Stomach (tissue), 8 donors: ENCODE measurements at regions not wholly inside any gene's neighbourhood (a gene's known extent, or its start where the extent isn't known, plus 50 kb on each side); places are given as distances from the start of the nearest gene placed in this dataset.

Experiments used
- DNase-seq, 2 donors: peaks; one replicate each; pipeline versions ENCODE4 v3.0.0 to v3.0.0-alpha.2; 2013 to 2019
- H3K27ac ChIP-seq, 5 donors: fragments of 200-600 bp in 4 of 5; sonication (generic) in 4 of 5; one replicate each; pipeline ENCODE4 v1.5.1; 2013 to 2019; ENCODE audit warnings: mild to moderate bottlenecking in 1 of 5, moderate library complexity in 1 of 5
- H3K27me3 ChIP-seq, 3 donors: fragments of 200-600 bp; sonication (generic); one replicate each; pipeline ENCODE4 v1.5.1; 2017 to 2019; ENCODE audit warnings: mixed run types in 1 of 3
- H3K36me3 ChIP-seq, 4 donors: fragments of 200-600 bp; sonication (generic); 1 replicate in 3 of 4; 2 replicates in 1 of 4; pipeline ENCODE4 v1.5.1; 2016 to 2019
- H3K4me1 ChIP-seq, 4 donors: fragments of 200-600 bp; sonication (generic); one replicate each; pipeline ENCODE4 v1.5.1; 2016 to 2019
- H3K4me3 ChIP-seq, 4 donors: fragments of 200-600 bp; sonication (generic) in 3 of 4; one replicate each; pipeline ENCODE4 v1.5.1; 2016 to 2019; ENCODE audit warnings: mild to moderate bottlenecking in 1 of 4
- H3K9me3 ChIP-seq, 4 donors: fragments of 200-600 bp; sonication (generic); one replicate each; pipeline ENCODE4 v1.5.1; 2016 to 2019
- CTCF ChIP-seq, 7 experiments: fragments of 450-650 bp in 4 of 7; fragments of 200-600 bp in 3 of 7; sonication (generic) in 3 of 7; IDR thresholded peaks; one replicate each; pipeline ENCODE4 v1.5.1; 2016 to 2019; ENCODE audit warnings: antibody characterized with exemption in 7 of 7, control low read depth in 2 of 7, mild to moderate bottlenecking in 1 of 7
- EP300 ChIP-seq: sonication (generic); formaldehyde crosslinking; IDR thresholded peaks from one replicate; pipeline ENCODE4 v1.6.1; 2017; ENCODE audit warnings: antibody characterized with exemption
- POLR2A ChIP-seq, 4 donors: fragments of 450-650 bp; IDR thresholded peaks; one replicate each; pipeline ENCODE4 v1.6.1; 2016; ENCODE audit warnings: antibody characterized with exemption in 4 of 4, control low read depth in 2 of 4, mild to moderate bottlenecking in 1 of 4, moderate library complexity in 1 of 4
- POLR2AphosphoS5 ChIP-seq, 3 donors: sonication (generic); formaldehyde crosslinking; IDR thresholded peaks; one replicate each; pipeline ENCODE4 v1.6.1; 2016; ENCODE audit warnings: antibody characterized with exemption in 3 of 3
- WGBS, 5 donors: extraction: QIAGEN DNeasy Blood & Tissue Kit in 3 of 5; methylation state at CpG; one replicate each; pipeline versions ENCODE4 v1.1.5 to v1.1.7; 2013 to 2018; 5-methylcytosine and 5-hydroxymethylcytosine counted together
- intact Hi-C: fragments of 100-400 bp; cut with DNase I; formaldehyde crosslinking; loops from one replicate; pipeline ENCODE4 v1.15.1; 2023; ENCODE audit warnings: low total_unique reads
- donor health status: healthy with polysubstance abuse.
- donor health status: Bipolar disorder and iron deficiency.
- donor health status: healthy.

- DNase-seq, result no peak
- Histone ChIP-seq H3K27ac (no peak overlapping the region), H3K4me1 (no peaks in the 10 kb centered on the region), H3K9me3 (no peaks in the 10 kb centered on the region), H3K4me3 (no peak overlapping the region), H3K36me3 (no peaks in the 10 kb centered on the region), H3K27me3 (peaks cover 0 to 19% (median 0%) of the 10 kb centered on the region in 3 donors)
- intact Hi-C loops, result no loop called here
- TF ChIP-seq EP300, result no peak
- TF ChIP-seq CTCF (IDR thresholded peaks at IDR 0.05), result no peak
- TF ChIP-seq POLR2AphosphoS5 (IDR thresholded peaks at IDR 0.05), result no peak
- no peak for TF ChIP-seq POLR2A (IDR thresholded peaks at IDR 0.05)
- WGBS, 5 donors, result 72 to 78% (median 77%) methylated on average over 3 of the region's 3 CpGs
Measured at GRCh38 chr17:33421933-33422332, 128.8 kb upstream of the ASIC2 start.

GRCh38 chr17:33433581-33433980 lies 140.5 kb upstream of the ASIC2 start:
- TF ChIP-seq POLR2A (IDR thresholded peaks at IDR 0.05) (no peak), POLR2AphosphoS5 (IDR thresholded peaks at IDR 0.05) (no peak), CTCF (IDR thresholded peaks at IDR 0.05) (no peak), EP300 (no peak)
- Histone ChIP-seq H3K27me3 (no peaks in the 10 kb centered on the region), H3K4me1 (no peaks in the 10 kb centered on the region), H3K27ac (no peak overlapping the region), H3K9me3 (peaks cover 0 to under 1% (median 0%) of the 10 kb centered on the region in 4 donors), H3K4me3 (no peak overlapping the region), H3K36me3 (no peaks in the 10 kb centered on the region)
- no peak for DNase-seq
- WGBS, 5 donors, result 71 to 82% (median 73%) methylated on average over 6 of the region's 6 CpGs
- intact Hi-C loops, result no loop called here

DNA sequence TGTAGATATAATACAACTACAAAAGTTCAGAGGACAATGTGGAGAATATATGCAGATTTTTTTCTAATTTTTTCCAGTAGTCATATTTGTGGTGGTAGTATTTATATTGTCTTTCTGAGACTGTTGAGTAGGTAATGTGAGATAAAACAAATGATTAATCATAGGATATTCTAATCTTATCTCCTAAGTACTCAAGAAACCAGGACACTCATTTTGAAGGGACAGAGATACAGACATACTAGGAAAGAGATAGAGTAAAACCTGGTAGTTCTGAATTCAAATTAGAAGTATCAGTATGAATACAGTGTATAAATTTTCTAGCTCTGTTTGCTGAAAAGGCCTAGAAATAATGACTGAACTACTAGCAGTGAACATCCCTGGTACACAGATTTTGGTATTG lies 141.7 kb upstream of the ASIC2 start:
- Histone ChIP-seq H3K9me3 (no peaks in the 10 kb centered on the region), H3K4me3 (no peak overlapping the region), H3K4me1 (no peaks in the 10 kb centered on the region), H3K27ac (no peak overlapping the region), H3K27me3 (no peaks in the 10 kb centered on the region), H3K36me3 (no peaks in the 10 kb centered on the region)
- intact Hi-C loops, result no loop called here
- no peak for TF ChIP-seq CTCF (IDR thresholded peaks at IDR 0.05)
- TF ChIP-seq EP300, result no peak
- no peak for TF ChIP-seq POLR2A (IDR thresholded peaks at IDR 0.05)
- no peak for TF ChIP-seq POLR2AphosphoS5 (IDR thresholded peaks at IDR 0.05)
- DNase-seq, result no peak

DNA sequence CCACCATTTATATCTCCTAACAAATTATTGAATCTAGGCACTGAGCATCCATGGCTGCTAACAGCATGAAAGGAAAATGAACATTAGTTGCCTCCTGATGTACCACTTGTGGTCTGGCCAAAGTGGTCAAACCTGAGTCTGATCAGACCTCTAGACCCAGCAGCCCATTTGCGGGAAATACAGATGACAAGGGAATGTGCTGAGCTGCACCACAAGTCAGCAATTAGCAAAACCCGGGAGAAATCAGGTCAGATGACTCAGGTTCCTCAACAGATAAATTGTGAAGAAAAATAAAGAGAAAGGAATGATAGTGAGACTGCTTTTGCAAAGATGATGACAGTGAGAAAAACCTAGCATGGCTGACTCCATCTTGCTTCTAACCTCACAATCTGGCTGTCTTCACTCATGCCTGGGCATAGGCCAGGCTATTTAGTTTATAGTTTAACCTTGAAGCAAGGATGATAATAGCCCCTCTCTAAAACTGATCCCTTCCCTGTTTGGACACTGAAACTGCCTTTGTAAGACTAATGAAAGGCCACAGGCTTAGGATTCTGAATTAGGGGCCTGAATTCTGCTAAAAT lies 142.7 kb upstream of the ASIC2 start:
- H3K36me3 ChIP-seq, result no peaks in the 10 kb centered on the region
- no peaks in the 10 kb centered on the region for H3K9me3 ChIP-seq
- WGBS, 5 donors, result 75 to 84% (median 79%) methylated on average over 2 of the region's 2 CpGs
- no peak for DNase-seq
- no peak overlapping the region for H3K27ac ChIP-seq
- no peaks in the 10 kb centered on the region for H3K4me1 ChIP-seq
- no peak overlapping the region for H3K4me3 ChIP-seq
- intact Hi-C loops, result no loop called here
- H3K27me3 ChIP-seq, result no peaks in the 10 kb centered on the region
- no peak for TF ChIP-seq EP300
- TF ChIP-seq CTCF (IDR thresholded peaks at IDR 0.05), result no peak
- TF ChIP-seq POLR2A (IDR thresholded peaks at IDR 0.05), result no peak
- no peak for TF ChIP-seq POLR2AphosphoS5 (IDR thresholded peaks at IDR 0.05)
